OCI-LY3 (cell line): ENCODE measurements at regions not wholly inside any gene's neighbourhood (a gene's known extent, or its start where the extent isn't known, plus 50 kb on each side); places are given as distances from the start of the nearest gene placed in this dataset.
"Not testable (repeated sequence)": the region's sequence is repeated elsewhere in the genome, so short reads cannot be mapped to it uniquely, and the experiment has no call there.

ENCODE experiments used
- EZH2phosphoT487 ChIP-seq: fragments of 200-600 bp; shearing (Covaris generic); IDR thresholded peaks from 2 replicates; pipeline ENCODE4 v1.6.1; 2018; ENCODE audit warnings: antibody characterized with exemption, mixed run types, low read depth
- TF ChIP-seq, protein P1 (sequence below): fragments of 200-600, 300-600 bp; sonication (generic); IDR thresholded peaks from 2 replicates; pipeline ENCODE4 v1.5.1; 2014; ENCODE audit warnings: antibody characterized with exemption, low read length, low read depth

DNA sequence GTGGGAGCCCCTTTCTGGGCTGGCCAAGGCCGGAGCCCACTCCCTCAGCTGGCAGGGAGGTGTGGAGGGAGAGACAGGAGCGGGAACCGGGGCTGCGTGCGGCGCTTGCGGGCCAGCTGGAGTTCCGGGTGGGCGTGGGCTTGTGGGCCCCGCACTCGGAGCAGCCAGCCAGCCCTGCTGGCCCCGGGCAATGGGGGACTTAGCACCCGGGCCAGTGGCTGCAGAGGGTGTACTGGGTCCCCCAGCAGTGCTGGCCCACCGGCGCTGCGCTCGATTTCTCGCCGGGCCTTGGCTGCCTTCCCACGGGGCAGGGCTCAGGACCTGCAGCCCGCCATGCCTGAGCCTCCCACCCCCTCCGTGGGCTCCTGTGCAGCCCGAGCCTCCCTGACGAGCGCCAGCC is 1082.5 kb downstream of the PCDH17 start:
- TF ChIP-seq, protein P1, sequence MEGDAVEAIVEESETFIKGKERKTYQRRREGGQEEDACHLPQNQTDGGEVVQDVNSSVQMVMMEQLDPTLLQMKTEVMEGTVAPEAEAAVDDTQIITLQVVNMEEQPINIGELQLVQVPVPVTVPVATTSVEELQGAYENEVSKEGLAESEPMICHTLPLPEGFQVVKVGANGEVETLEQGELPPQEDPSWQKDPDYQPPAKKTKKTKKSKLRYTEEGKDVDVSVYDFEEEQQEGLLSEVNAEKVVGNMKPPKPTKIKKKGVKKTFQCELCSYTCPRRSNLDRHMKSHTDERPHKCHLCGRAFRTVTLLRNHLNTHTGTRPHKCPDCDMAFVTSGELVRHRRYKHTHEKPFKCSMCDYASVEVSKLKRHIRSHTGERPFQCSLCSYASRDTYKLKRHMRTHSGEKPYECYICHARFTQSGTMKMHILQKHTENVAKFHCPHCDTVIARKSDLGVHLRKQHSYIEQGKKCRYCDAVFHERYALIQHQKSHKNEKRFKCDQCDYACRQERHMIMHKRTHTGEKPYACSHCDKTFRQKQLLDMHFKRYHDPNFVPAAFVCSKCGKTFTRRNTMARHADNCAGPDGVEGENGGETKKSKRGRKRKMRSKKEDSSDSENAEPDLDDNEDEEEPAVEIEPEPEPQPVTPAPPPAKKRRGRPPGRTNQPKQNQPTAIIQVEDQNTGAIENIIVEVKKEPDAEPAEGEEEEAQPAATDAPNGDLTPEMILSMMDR = not testable (repeated sequence)
- not testable (repeated sequence) for TF ChIP-seq EZH2phosphoT487
